ENCODE measurements at regions not wholly inside any gene's neighbourhood (a gene's known extent, or its start where the extent isn't known, plus 50 kb on each side); places are given as distances from the start of the nearest gene placed in this dataset.
"Not testable (repeated sequence)": the region's sequence is repeated elsewhere in the genome, so short reads cannot be mapped to it uniquely, and the experiment has no call there.

- intact Hi-C loops (cut with DNase I): no loop called here
- no peak for DNase-seq (ENCODE audit: low spot score)
These were observed 137.7 kb upstream of the XIRP2 start for GRCh38 chr2:166750624-166751023.

GRCh38 chr2:166744117-166744516, 144.2 kb upstream of the XIRP2 start:
- intact Hi-C loops (cut with DNase I): not testable (repeated sequence)

GRCh38 chr2:166743482-166743881, 144.8 kb upstream of the XIRP2 start:
- DNase-seq (ENCODE audit: low spot score); intact Hi-C loops (cut with DNase I): not testable (repeated sequence)

More at GRCh38 chr2:166744117-166744516, 144.2 kb upstream of the XIRP2 start:
- DNase-seq (ENCODE audit: low spot score): not testable (repeated sequence)

GRCh38 chr2:166727095-166727494, 161.2 kb upstream of the XIRP2 start:
- DNase-seq (ENCODE audit: low spot score): no peak
- intact Hi-C loops (cut with DNase I): no loop called here

- no peak for DNase-seq (ENCODE audit: low spot score)
- intact Hi-C loops (cut with DNase I): no loop called here
These were observed 162.1 kb upstream of the XIRP2 start for GRCh38 chr2:166725927-166726924.

GRCh38 chr2:166716968-166717367, 171.3 kb upstream of the XIRP2 start:
- no peak for DNase-seq (ENCODE audit: low spot score)
- intact Hi-C loops (cut with DNase I): no loop called here

GRCh38 chr2:166700079-166700478, 188.2 kb upstream of the XIRP2 start:
- DNase-seq (ENCODE audit: low spot score): no peak
- intact Hi-C loops (cut with DNase I): no loop called here

- no peak for DNase-seq (ENCODE audit: low spot score)
- intact Hi-C loops (cut with DNase I): no loop called here
These were observed 193.1 kb upstream of the XIRP2 start for GRCh38 chr2:166695154-166695553.

- not testable (repeated sequence) for DNase-seq (ENCODE audit: low spot score)
These were observed 192.0 kb upstream of the SCN7A start for GRCh38 chr2:166686057-166686456.

GRCh38 chr2:166677996-166678395, 183.9 kb upstream of the SCN7A start:
- DNase-seq (ENCODE audit: low spot score): no peak
- intact Hi-C loops (cut with DNase I): no loop called here

More at GRCh38 chr2:166686057-166686456, 192.0 kb upstream of the SCN7A start:
- intact Hi-C loops (cut with DNase I): not testable (repeated sequence)

- intact Hi-C loops (cut with DNase I): no loop called here
- DNase-seq (ENCODE audit: low spot score): no peak
These were observed 182.7 kb upstream of the SCN7A start for GRCh38 chr2:166676716-166677115.

GRCh38 chr2:166675553-166675952, 181.5 kb upstream of the SCN7A start:
- no peak for DNase-seq (ENCODE audit: low spot score)
- intact Hi-C loops (cut with DNase I): no loop called here

- DNase-seq (ENCODE audit: low spot score): no peak
- intact Hi-C loops (cut with DNase I): no loop called here
These were observed 179.9 kb upstream of the SCN7A start for GRCh38 chr2:166673986-166674385.

GRCh38 chr2:166671801-166672200, 177.8 kb upstream of the SCN7A start:
- DNase-seq (ENCODE audit: low spot score): no peak
- intact Hi-C loops (cut with DNase I): no loop called here

- intact Hi-C loops (cut with DNase I): no loop called here
- no peak for DNase-seq (ENCODE audit: low spot score)
These were observed 177.2 kb upstream of the SCN7A start for GRCh38 chr2:166671235-166671634.

- DNase-seq (ENCODE audit: low spot score): no peak
- intact Hi-C loops (cut with DNase I): no loop called here
These were observed 172.2 kb upstream of the SCN7A start for GRCh38 chr2:166665991-166666940.

- intact Hi-C loops (cut with DNase I): no loop called here
- DNase-seq (ENCODE audit: low spot score): no peak
These were observed 167.8 kb upstream of the SCN7A start for GRCh38 chr2:166661824-166662223.

GRCh38 chr2:166661391-166661790, 167.3 kb upstream of the SCN7A start:
- no peak for DNase-seq (ENCODE audit: low spot score)
- intact Hi-C loops (cut with DNase I): no loop called here

GRCh38 chr2:166658901-166659300, 164.9 kb upstream of the SCN7A start:
- intact Hi-C loops (cut with DNase I): no loop called here
- no peak for DNase-seq (ENCODE audit: low spot score)

- no peak for DNase-seq (ENCODE audit: low spot score)
- intact Hi-C loops (cut with DNase I): no loop called here
These were observed 159.2 kb upstream of the SCN7A start for GRCh38 chr2:166653185-166653813.

Measured in cardiac septum (tissue), 1 donor.